ENCODE measurements at regions not wholly inside any gene's neighbourhood (a gene's known extent, or its start where the extent isn't known, plus 50 kb on each side); places are given as distances from the start of the nearest gene placed in this dataset.

GRCh38 chr11:19474954-19475721 is 234.4 kb upstream of the E2F8 start:
- H3K4me1 ChIP-seq (ENCODE audit: control insufficient read depth, insufficient read depth, low read length): no peaks in the 10 kb centered on the region
- peaks cover 0 to 2% of the 10 kb centered on the region in 2 donors for H3K27me3 ChIP-seq (ENCODE audit: control insufficient read depth in 1 of 2, insufficient read depth in 2 of 2, low read length in 2 of 2)
- no peaks in the 10 kb centered on the region for H3K36me3 ChIP-seq (ENCODE audit: control insufficient read depth in 2 of 2, insufficient read depth in 2 of 2, low read length in 2 of 2)
- no peak overlapping the region for H3K9ac ChIP-seq (ENCODE audit: low read length in 2 of 2)
- no peak overlapping the region for H3K4me3 ChIP-seq (ENCODE audit: low read length in 2 of 2)
- H3K9me3 ChIP-seq (ENCODE audit: control insufficient read depth in 2 of 2, low read length in 2 of 2): no peaks in the 10 kb centered on the region
- H3K27ac ChIP-seq (ENCODE audit: low read length): no peak overlapping the region

- Histone ChIP-seq H3K27me3 (ENCODE audit: control insufficient read depth in 1 of 2, insufficient read depth in 2 of 2, low read length in 2 of 2) (peaks cover 0 to 2% of the 10 kb centered on the region in 2 donors), H3K36me3 (ENCODE audit: control insufficient read depth in 2 of 2, insufficient read depth in 2 of 2, low read length in 2 of 2) (no peaks in the 10 kb centered on the region), H3K4me3 (ENCODE audit: low read length in 2 of 2) (no peak overlapping the region), H3K27ac (ENCODE audit: low read length) (no peak overlapping the region), H3K4me1 (ENCODE audit: control insufficient read depth, insufficient read depth, low read length) (no peaks in the 10 kb centered on the region), H3K9me3 (ENCODE audit: control insufficient read depth in 2 of 2, low read length in 2 of 2) (no peaks in the 10 kb centered on the region), H3K9ac (ENCODE audit: low read length in 2 of 2) (no peak overlapping the region)
Measured at GRCh38 chr11:19474211-19474610, 233.5 kb upstream of the E2F8 start.

DNA sequence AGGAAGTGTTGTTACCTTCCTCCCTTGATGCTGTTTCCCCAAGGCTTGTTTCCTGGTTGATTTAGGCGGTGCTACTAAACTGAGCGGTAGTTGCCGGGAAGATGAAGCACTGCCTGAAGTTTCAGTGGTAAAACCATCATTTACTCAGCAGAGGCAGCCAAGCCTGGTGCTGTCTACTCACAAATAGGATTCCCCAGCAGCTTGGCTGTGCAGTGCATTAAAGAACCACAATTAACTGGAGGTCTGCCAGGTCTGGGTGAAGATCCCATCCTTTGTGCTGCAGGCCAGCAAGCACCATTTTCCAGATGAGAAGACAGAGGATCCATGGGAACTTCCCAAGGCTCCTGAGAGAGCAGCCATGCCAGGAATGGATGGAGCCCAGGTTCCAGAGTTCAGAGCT is 231.9 kb upstream of the E2F8 start:
- Histone ChIP-seq H3K9me3 (ENCODE audit: control insufficient read depth in 2 of 2, low read length in 2 of 2) (no peaks in the 10 kb centered on the region), H3K27ac (ENCODE audit: low read length) (no peak overlapping the region), H3K4me1 (ENCODE audit: control insufficient read depth, insufficient read depth, low read length) (no peaks in the 10 kb centered on the region), H3K4me3 (ENCODE audit: low read length in 2 of 2) (no peak overlapping the region), H3K36me3 (ENCODE audit: control insufficient read depth in 2 of 2, insufficient read depth in 2 of 2, low read length in 2 of 2) (no peaks in the 10 kb centered on the region), H3K27me3 (ENCODE audit: control insufficient read depth in 1 of 2, insufficient read depth in 2 of 2, low read length in 2 of 2) (peaks cover 0 to under 1% of the 10 kb centered on the region in 2 donors), H3K9ac (ENCODE audit: low read length in 2 of 2) (no peak overlapping the region)

DNA sequence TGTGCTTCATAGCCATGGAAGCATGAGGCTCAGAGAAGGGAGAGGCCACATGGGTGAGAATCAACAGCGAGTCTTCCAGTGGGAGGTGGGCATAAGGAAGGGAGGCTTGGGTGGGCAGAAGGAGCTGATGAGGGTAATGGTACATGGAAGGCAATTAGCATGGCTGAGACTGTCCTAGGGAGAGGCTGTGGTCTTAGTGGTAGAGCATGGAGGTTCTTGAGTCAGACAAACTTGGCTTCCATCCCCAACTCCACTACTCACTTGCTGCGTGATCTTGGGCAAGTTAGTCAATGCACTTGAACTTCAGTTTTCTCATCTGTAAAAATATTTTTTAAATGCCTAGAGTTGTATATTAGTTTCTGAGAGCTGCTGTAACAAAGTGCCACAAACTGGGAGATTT is 227.2 kb upstream of the E2F8 start:
- Histone ChIP-seq H3K9me3 (ENCODE audit: control insufficient read depth in 2 of 2, low read length in 2 of 2) (no peaks in the 10 kb centered on the region), H3K27me3 (ENCODE audit: control insufficient read depth in 1 of 2, insufficient read depth in 2 of 2, low read length in 2 of 2) (peaks cover 0 to 4% of the 10 kb centered on the region in 2 donors), H3K4me1 (ENCODE audit: control insufficient read depth, insufficient read depth, low read length) (no peaks in the 10 kb centered on the region), H3K9ac (ENCODE audit: low read length in 2 of 2) (no peak overlapping the region), H3K27ac (ENCODE audit: low read length) (no peak overlapping the region), H3K36me3 (ENCODE audit: control insufficient read depth in 2 of 2, insufficient read depth in 2 of 2, low read length in 2 of 2) (no peaks in the 10 kb centered on the region), H3K4me3 (ENCODE audit: low read length in 2 of 2) (no peak overlapping the region)

GRCh38 chr11:19466314-19466713 is 225.6 kb upstream of the E2F8 start:
- H3K9ac ChIP-seq (ENCODE audit: low read length in 2 of 2): no peak overlapping the region

GRCh38 chr11:19463976-19464375 is 223.2 kb upstream of the E2F8 start:
- H3K27me3 ChIP-seq (ENCODE audit: control insufficient read depth in 1 of 2, insufficient read depth in 2 of 2, low read length in 2 of 2): peaks cover 3 to 4% of the 10 kb centered on the region in 2 donors
- H3K36me3 ChIP-seq (ENCODE audit: control insufficient read depth in 2 of 2, insufficient read depth in 2 of 2, low read length in 2 of 2): no peaks in the 10 kb centered on the region
- no peaks in the 10 kb centered on the region for H3K9me3 ChIP-seq (ENCODE audit: control insufficient read depth in 2 of 2, low read length in 2 of 2)
- H3K9ac ChIP-seq (ENCODE audit: low read length in 2 of 2): no peak overlapping the region
- no peaks in the 10 kb centered on the region for H3K4me1 ChIP-seq (ENCODE audit: control insufficient read depth, insufficient read depth, low read length)
- no peak overlapping the region for H3K4me3 ChIP-seq (ENCODE audit: low read length in 2 of 2)
- H3K27ac ChIP-seq (ENCODE audit: low read length): no peak overlapping the region

More at GRCh38 chr11:19466314-19466713, 225.6 kb upstream of the E2F8 start:
- no peak overlapping the region for H3K4me3 ChIP-seq (ENCODE audit: low read length in 2 of 2)
- no peaks in the 10 kb centered on the region for H3K4me1 ChIP-seq (ENCODE audit: control insufficient read depth, insufficient read depth, low read length)
- no peaks in the 10 kb centered on the region for H3K9me3 ChIP-seq (ENCODE audit: control insufficient read depth in 2 of 2, low read length in 2 of 2)
- H3K27ac ChIP-seq (ENCODE audit: low read length): no peak overlapping the region
- H3K27me3 ChIP-seq (ENCODE audit: control insufficient read depth in 1 of 2, insufficient read depth in 2 of 2, low read length in 2 of 2): peaks cover 0 to 4% of the 10 kb centered on the region in 2 donors
- H3K36me3 ChIP-seq (ENCODE audit: control insufficient read depth in 2 of 2, insufficient read depth in 2 of 2, low read length in 2 of 2): no peaks in the 10 kb centered on the region

DNA sequence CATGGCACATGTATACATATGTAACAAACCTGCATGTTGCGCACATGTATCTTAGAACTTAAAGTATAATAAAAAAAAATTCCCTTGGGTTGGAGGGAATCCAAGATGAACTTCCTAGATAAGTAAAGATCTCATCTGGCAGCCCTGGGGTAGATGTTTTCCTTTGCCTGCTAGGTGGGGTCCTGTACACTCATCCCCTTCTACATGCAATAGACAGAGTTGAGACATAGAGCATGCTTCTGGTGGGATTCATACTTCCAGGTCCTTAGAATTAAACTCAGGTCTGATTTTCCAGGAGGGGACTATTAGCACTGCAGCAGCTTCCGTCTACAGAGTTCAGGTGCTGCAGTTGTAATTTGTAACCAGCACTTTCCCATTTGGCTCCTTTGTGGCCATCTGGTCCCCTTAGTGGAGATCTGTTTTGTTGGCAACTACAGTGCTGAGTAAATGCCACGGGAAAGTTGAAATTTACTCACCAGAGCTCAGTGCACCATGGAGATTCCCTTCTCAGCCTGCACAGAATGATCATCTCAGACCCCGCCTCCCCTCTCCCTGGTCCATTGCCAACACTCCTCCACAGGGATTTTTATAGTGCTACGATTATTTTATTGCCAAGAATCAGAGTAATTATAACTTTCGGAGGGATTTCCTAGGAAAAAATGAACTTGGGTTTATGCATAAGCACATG is 220.1 kb upstream of the E2F8 start:
- H3K4me3 ChIP-seq (ENCODE audit: low read length in 2 of 2): no peak overlapping the region
- no peaks in the 10 kb centered on the region for H3K4me1 ChIP-seq (ENCODE audit: control insufficient read depth, insufficient read depth, low read length)
- no peaks in the 10 kb centered on the region for H3K9me3 ChIP-seq (ENCODE audit: control insufficient read depth in 2 of 2, low read length in 2 of 2)
- peaks cover 2 to 3% of the 10 kb centered on the region in 2 donors for H3K27me3 ChIP-seq (ENCODE audit: control insufficient read depth in 1 of 2, insufficient read depth in 2 of 2, low read length in 2 of 2)
- H3K36me3 ChIP-seq (ENCODE audit: control insufficient read depth in 2 of 2, insufficient read depth in 2 of 2, low read length in 2 of 2): no peaks in the 10 kb centered on the region
- no peak overlapping the region for H3K9ac ChIP-seq (ENCODE audit: low read length in 2 of 2)
- no peak overlapping the region for H3K27ac ChIP-seq (ENCODE audit: low read length)

- Histone ChIP-seq H3K9ac (ENCODE audit: low read length in 2 of 2) (no peak overlapping the region), H3K27ac (ENCODE audit: low read length) (no peak overlapping the region), H3K4me1 (ENCODE audit: control insufficient read depth, insufficient read depth, low read length) (no peaks in the 10 kb centered on the region), H3K27me3 (ENCODE audit: control insufficient read depth in 1 of 2, insufficient read depth in 2 of 2, low read length in 2 of 2) (peaks cover 2 to 3% of the 10 kb centered on the region in 2 donors), H3K36me3 (ENCODE audit: control insufficient read depth in 2 of 2, insufficient read depth in 2 of 2, low read length in 2 of 2) (no peaks in the 10 kb centered on the region), H3K4me3 (ENCODE audit: low read length in 2 of 2) (no peak overlapping the region), H3K9me3 (ENCODE audit: control insufficient read depth in 2 of 2, low read length in 2 of 2) (no peaks in the 10 kb centered on the region)
Measured at GRCh38 chr11:19459240-19459639, 218.5 kb upstream of the E2F8 start.

DNA sequence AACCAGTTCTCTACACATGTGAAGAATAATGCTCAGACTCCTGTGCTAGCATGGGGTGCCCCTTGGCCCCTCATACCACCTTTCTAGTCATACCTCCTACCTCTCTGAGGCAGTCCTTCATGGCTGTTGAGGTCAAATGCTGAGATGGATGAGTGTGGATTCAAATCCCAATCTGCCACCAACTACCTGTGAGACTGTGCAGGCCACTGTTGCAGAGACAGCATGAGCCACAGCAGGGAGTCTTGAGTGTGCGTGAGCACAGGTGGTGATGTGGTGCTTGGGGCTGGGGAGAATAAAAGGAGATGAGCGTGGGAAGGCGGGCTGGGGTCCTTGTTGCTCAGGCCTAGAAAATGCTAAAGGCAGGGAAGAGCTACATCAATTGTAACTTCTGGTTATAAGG is 218.0 kb upstream of the E2F8 start:
- no peaks in the 10 kb centered on the region for H3K4me1 ChIP-seq (ENCODE audit: control insufficient read depth, insufficient read depth, low read length)
- no peaks in the 10 kb centered on the region for H3K9me3 ChIP-seq (ENCODE audit: control insufficient read depth in 2 of 2, low read length in 2 of 2)
- peaks cover 2 to 3% of the 10 kb centered on the region in 2 donors for H3K27me3 ChIP-seq (ENCODE audit: control insufficient read depth in 1 of 2, insufficient read depth in 2 of 2, low read length in 2 of 2)
- no peak overlapping the region for H3K27ac ChIP-seq (ENCODE audit: low read length)
- H3K36me3 ChIP-seq (ENCODE audit: control insufficient read depth in 2 of 2, insufficient read depth in 2 of 2, low read length in 2 of 2): no peaks in the 10 kb centered on the region
- no peak overlapping the region for H3K4me3 ChIP-seq (ENCODE audit: low read length in 2 of 2)
- no peak overlapping the region for H3K9ac ChIP-seq (ENCODE audit: low read length in 2 of 2)

- H3K9me3 ChIP-seq (ENCODE audit: control insufficient read depth in 2 of 2, low read length in 2 of 2): no peaks in the 10 kb centered on the region
- no peak overlapping the region for H3K27ac ChIP-seq (ENCODE audit: low read length)
- no peak overlapping the region for H3K4me3 ChIP-seq (ENCODE audit: low read length in 2 of 2)
- H3K27me3 ChIP-seq (ENCODE audit: control insufficient read depth in 1 of 2, insufficient read depth in 2 of 2, low read length in 2 of 2): peaks cover 0 to 3% of the 10 kb centered on the region in 2 donors
- H3K4me1 ChIP-seq (ENCODE audit: control insufficient read depth, insufficient read depth, low read length): no peaks in the 10 kb centered on the region
- no peak overlapping the region for H3K9ac ChIP-seq (ENCODE audit: low read length in 2 of 2)
- H3K36me3 ChIP-seq (ENCODE audit: control insufficient read depth in 2 of 2, insufficient read depth in 2 of 2, low read length in 2 of 2): no peaks in the 10 kb centered on the region
Measured at GRCh38 chr11:19458231-19458630, 217.5 kb upstream of the E2F8 start.

DNA sequence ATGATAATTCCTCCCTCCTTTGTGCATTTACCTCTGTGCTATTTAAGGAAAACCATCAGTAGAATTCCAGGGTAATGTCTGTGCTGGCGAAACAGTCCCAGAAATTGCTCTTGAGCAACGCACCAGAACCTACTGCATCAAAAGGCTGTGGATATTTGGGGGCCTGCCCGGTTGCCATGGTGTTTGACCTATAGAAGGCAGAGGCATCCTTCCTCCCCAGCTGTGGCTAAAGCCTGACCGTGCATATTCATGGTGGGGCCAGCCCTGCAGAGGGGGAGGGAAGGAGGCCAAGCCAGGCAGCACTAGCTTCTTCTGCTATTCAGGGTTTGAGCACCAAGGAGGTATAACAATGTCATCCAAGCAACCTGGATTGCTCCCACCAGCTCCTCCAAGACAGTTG is 215.0 kb upstream of the E2F8 start:
- Histone ChIP-seq H3K9ac (ENCODE audit: low read length in 2 of 2) (no peak overlapping the region), H3K9me3 (ENCODE audit: control insufficient read depth in 2 of 2, low read length in 2 of 2) (no peaks in the 10 kb centered on the region), H3K27ac (ENCODE audit: low read length) (no peak overlapping the region), H3K27me3 (ENCODE audit: control insufficient read depth in 1 of 2, insufficient read depth in 2 of 2, low read length in 2 of 2) (peaks cover 3% of the 10 kb centered on the region in 2 donors), H3K4me1 (ENCODE audit: control insufficient read depth, insufficient read depth, low read length) (no peaks in the 10 kb centered on the region), H3K4me3 (ENCODE audit: low read length in 2 of 2) (no peak overlapping the region), H3K36me3 (ENCODE audit: control insufficient read depth in 2 of 2, insufficient read depth in 2 of 2, low read length in 2 of 2) (no peaks in the 10 kb centered on the region)
